MM.1S (cell line): ENCODE measurements at regions not wholly inside any gene's neighbourhood (a gene's known extent, or its start where the extent isn't known, plus 50 kb on each side); places are given as distances from the start of the nearest gene placed in this dataset.

Experiments used
- DNase-seq: peaks from one replicate; pipeline ENCODE4 v3.0.0-alpha.2; 2015
- H2AFZ ChIP-seq: fragments of 300-600 bp; sonication (generic); 2 replicates; pipeline ENCODE4 v1.6.0; 2016; ENCODE audit warnings: antibody characterized with exemption, low read length
- H3F3A ChIP-seq: fragments of 300-600 bp; sonication (generic); 2 replicates; pipeline ENCODE4 v1.6.1; 2016; ENCODE audit warnings: mild to moderate bottlenecking, antibody characterized with exemption, low read length, moderate library complexity, mixed read lengths; ENCODE audit not compliant: insufficient read depth
- H3K27ac ChIP-seq: fragments of 300-600 bp; sonication (generic); 2 replicates; pipeline ENCODE4 v1.5.1; 2016; ENCODE audit warnings: mild to moderate bottlenecking, low read length
- H3K27me3 ChIP-seq: fragments of 300-600 bp; sonication (generic); replicated peaks from 2 replicates; pipeline ENCODE4 v1.6.0; 2016; ENCODE audit warnings: low read length; ENCODE audit not compliant: insufficient read depth
- H3K36me3 ChIP-seq: fragments of 300-600 bp; sonication (generic); replicated peaks from 2 replicates; pipeline ENCODE4 v1.6.1; 2016; ENCODE audit warnings: mild to moderate bottlenecking, low read length, mixed read lengths; ENCODE audit not compliant: insufficient read depth
- H3K4me1 ChIP-seq: fragments of 300-600 bp; sonication (generic); 2 replicates; pipeline ENCODE4 v1.6.1; 2016; ENCODE audit warnings: low read length, mixed read lengths
- H3K4me2 ChIP-seq: fragments of 300-600 bp; sonication (generic); 2 replicates; pipeline ENCODE4 v1.6.0; 2016; ENCODE audit warnings: low read depth, low read length
- H3K4me3 ChIP-seq: fragments of 300-600 bp; sonication (generic); 2 replicates; pipeline ENCODE4 v1.5.1; 2016; ENCODE audit warnings: low read length, mixed read lengths
- H3K79me2 ChIP-seq: fragments of 300-600 bp; sonication (generic); 2 replicates; pipeline ENCODE4 v1.6.1; 2016; ENCODE audit warnings: mixed run types, low read length, mixed read lengths
- H3K9ac ChIP-seq: fragments of 300-600 bp; sonication (generic); 2 replicates; pipeline ENCODE4 v1.6.1; 2016; ENCODE audit warnings: low read length, mixed read lengths
- H3K9me2 ChIP-seq: fragments of 300-600 bp; sonication (generic); replicated peaks from 2 replicates; pipeline ENCODE4 v1.6.1; 2016; ENCODE audit warnings: mild to moderate bottlenecking, low read length, mixed read lengths; ENCODE audit not compliant: insufficient read depth
- H3K9me3 ChIP-seq: fragments of 300-600 bp; sonication (generic); replicated peaks from 2 replicates; pipeline ENCODE4 v1.6.1; 2016; ENCODE audit warnings: mild to moderate bottlenecking, low read length, mixed read lengths; ENCODE audit not compliant: insufficient read depth
- H4K20me1 ChIP-seq: fragments of 300-600 bp; sonication (generic); 2 replicates; pipeline ENCODE4 v1.6.1; 2016; ENCODE audit warnings: mild to moderate bottlenecking, low read length, moderate library complexity, mixed read lengths; ENCODE audit not compliant: insufficient read depth
- CTCF ChIP-seq: fragments of 300-600 bp; sonication (generic); IDR thresholded peaks from 2 replicates; pipeline ENCODE4 v1.5.1; 2016; ENCODE audit warnings: antibody characterized with exemption, low read length, mixed read lengths
- EZH2 ChIP-seq: fragments of 300-600 bp; sonication (generic); optimal IDR thresholded peaks from 2 replicates; pipeline ENCODE3; 2017; ENCODE audit warnings: low read depth, mild to moderate bottlenecking, antibody characterized with exemption, low read length, mixed read lengths
- EZH2phosphoT487 ChIP-seq: fragments of 300-600 bp; sonication (generic); IDR thresholded peaks from 2 replicates; pipeline ENCODE4 v1.6.1; 2018; ENCODE audit warnings: antibody characterized with exemption, low read length

- Histone ChIP-seq H3K36me3 (no peaks in the 10 kb centered on the region), H3K9me2 (no peaks in the 10 kb centered on the region)
Measured at GRCh38 chr6:78768271-78768670, 99.1 kb upstream of the IRAK1BP1 start.

GRCh38 chr6:78770765-78771164 is 96.6 kb upstream of the IRAK1BP1 start:
- Histone ChIP-seq H3K27ac (no peak overlapping the region), H3K27me3 (no peaks in the 10 kb centered on the region), H3K9me3 (no peaks in the 10 kb centered on the region), H3K4me2 (no peak overlapping the region), H3K4me1 (no peaks in the 10 kb centered on the region), H3K36me3 (no peaks in the 10 kb centered on the region), H2AFZ (no peak overlapping the region), H3F3A (no peaks in the 10 kb centered on the region), H4K20me1 (no peaks in the 10 kb centered on the region), H3K9ac (no peak overlapping the region), H3K79me2 (no peaks in the 10 kb centered on the region), H3K9me2 (no peaks in the 10 kb centered on the region), H3K4me3 (no peak overlapping the region)
- DNase-seq, result no peak
- TF ChIP-seq EZH2 (no peak), CTCF (0 out of 2 replicates have a peak, but pooled peaks have one; percentile 6)

More at GRCh38 chr6:78768271-78768670, 99.1 kb upstream of the IRAK1BP1 start:
- TF ChIP-seq CTCF (no peak), EZH2 (no peak), EZH2phosphoT487 (no peak)
- no peak overlapping the region for H3K9ac ChIP-seq
- H3F3A ChIP-seq, result no peaks in the 10 kb centered on the region
- no peak overlapping the region for H3K4me3 ChIP-seq
- no peaks in the 10 kb centered on the region for H4K20me1 ChIP-seq
- no peak overlapping the region for H2AFZ ChIP-seq
- no peak overlapping the region for H3K4me2 ChIP-seq
- no peaks in the 10 kb centered on the region for H3K9me3 ChIP-seq
- no peaks in the 10 kb centered on the region for H3K27me3 ChIP-seq
- H3K4me1 ChIP-seq, result no peaks in the 10 kb centered on the region
- no peak for DNase-seq
- H3K79me2 ChIP-seq, result no peaks in the 10 kb centered on the region
- H3K27ac ChIP-seq, result no peak overlapping the region

- H3K9me2 ChIP-seq, result no peaks in the 10 kb centered on the region
- H3F3A ChIP-seq, result no peaks in the 10 kb centered on the region
- H3K4me3 ChIP-seq, result no peak overlapping the region
- H3K4me1 ChIP-seq, result no peaks in the 10 kb centered on the region
- TF ChIP-seq EZH2phosphoT487, result no peak
- TF ChIP-seq EZH2, result no peak
- TF ChIP-seq CTCF, result no peak
- DNase-seq, result no peak
- no peaks in the 10 kb centered on the region for H3K9me3 ChIP-seq
- no peak overlapping the region for H2AFZ ChIP-seq
- no peak overlapping the region for H3K27ac ChIP-seq
- H3K27me3 ChIP-seq, result no peaks in the 10 kb centered on the region
- H4K20me1 ChIP-seq, result no peaks in the 10 kb centered on the region
- H3K4me2 ChIP-seq, result no peak overlapping the region
- H3K79me2 ChIP-seq, result no peaks in the 10 kb centered on the region
- no peak overlapping the region for H3K9ac ChIP-seq
- H3K36me3 ChIP-seq, result no peaks in the 10 kb centered on the region
Measured at GRCh38 chr6:78771586-78771985, 95.8 kb upstream of the IRAK1BP1 start.
